ENCODE measurements at regions not wholly inside any gene's neighbourhood (a gene's known extent, or its start where the extent isn't known, plus 50 kb on each side); places are given as distances from the start of the nearest gene placed in this dataset.

- H2AFZ ChIP-seq (ENCODE audit: low read length) = no peak overlapping the region
- no peaks in the 10 kb centered on the region for H4K20me1 ChIP-seq (ENCODE audit: control insufficient read depth, extremely low read depth, insufficient read depth, low read length)
- no peak overlapping the region for H3K4me3 ChIP-seq (replicated peaks in 1 of 4; ENCODE audit: control extremely low read depth in 1 of 4, insufficient read depth in 1 of 4, low read depth in 3 of 4, low read length in 4 of 4)
- DNase-seq (ENCODE audit: low read depth in 2 of 2) = no peak
- no peaks in the 10 kb centered on the region for H3K27me3 ChIP-seq (ENCODE audit: control insufficient read depth, insufficient read depth, low read length)
- H3K4me2 ChIP-seq (ENCODE audit: extremely low read depth, insufficient read depth, low read length) = no peak overlapping the region
- no peaks in the 10 kb centered on the region for H3K4me1 ChIP-seq (ENCODE audit: control insufficient read depth, extremely low read depth, insufficient read depth, low read length)
- no peaks in the 10 kb centered on the region for H3K9me3 ChIP-seq (ENCODE audit: control insufficient read depth, insufficient read depth, low read depth, low read length)
- H3K79me2 ChIP-seq (ENCODE audit: control insufficient read depth, insufficient read depth, low read length) = no peaks in the 10 kb centered on the region
- H3K9ac ChIP-seq (ENCODE audit: insufficient read depth, low read length) = no peak overlapping the region
- TF ChIP-seq CTCF (conservative IDR thresholded peaks at IDR 0.05 in 1 of 2, IDR thresholded peaks at IDR 0.05 in 1 of 2; ENCODE audit: low read depth in 1 of 2, low read length in 2 of 2) (no peak), EZH2 (IDR thresholded peaks at IDR 0.05; ENCODE audit: low read length, missing control alignments) (no peak)
- no peak overlapping the region for H3K27ac ChIP-seq (ENCODE audit: insufficient read depth, low read length)
- no peaks in the 10 kb centered on the region for H3K36me3 ChIP-seq (ENCODE audit: control insufficient read depth, insufficient read depth, low read length)
Observed at GRCh38 chr4:45385306-45385705, 659.0 kb upstream of the GNPDA2 start.

GRCh38 chr4:45370408-45370807, 644.1 kb upstream of the GNPDA2 start:
- H3K9me3 ChIP-seq (ENCODE audit: control insufficient read depth, insufficient read depth, low read depth, low read length) = no peaks in the 10 kb centered on the region
- no peaks in the 10 kb centered on the region for H4K20me1 ChIP-seq (ENCODE audit: control insufficient read depth, extremely low read depth, insufficient read depth, low read length)
- H3K4me3 ChIP-seq (replicated peaks in 1 of 4; ENCODE audit: control extremely low read depth in 1 of 4, insufficient read depth in 1 of 4, low read depth in 3 of 4, low read length in 4 of 4) = no peak overlapping the region
- H3K79me2 ChIP-seq (ENCODE audit: control insufficient read depth, insufficient read depth, low read length) = no peaks in the 10 kb centered on the region
- no peak overlapping the region for H3K4me2 ChIP-seq (ENCODE audit: extremely low read depth, insufficient read depth, low read length)
- no peak overlapping the region for H3K9ac ChIP-seq (ENCODE audit: insufficient read depth, low read length)
- no peak overlapping the region for H2AFZ ChIP-seq (ENCODE audit: low read length)
- no peaks in the 10 kb centered on the region for H3K36me3 ChIP-seq (ENCODE audit: control insufficient read depth, insufficient read depth, low read length)
- DNase-seq (ENCODE audit: low read depth in 2 of 2) = no peak
- H3K27me3 ChIP-seq (ENCODE audit: control insufficient read depth, insufficient read depth, low read length) = no peaks in the 10 kb centered on the region
- TF ChIP-seq CTCF (conservative IDR thresholded peaks at IDR 0.05 in 1 of 2, IDR thresholded peaks at IDR 0.05 in 1 of 2; ENCODE audit: low read depth in 1 of 2, low read length in 2 of 2) = no peak
- TF ChIP-seq EZH2 (IDR thresholded peaks at IDR 0.05; ENCODE audit: low read length, missing control alignments) = no peak
- no peaks in the 10 kb centered on the region for H3K4me1 ChIP-seq (ENCODE audit: control insufficient read depth, extremely low read depth, insufficient read depth, low read length)
- H3K27ac ChIP-seq (ENCODE audit: insufficient read depth, low read length) = no peak overlapping the region

GRCh38 chr4:45368832-45369231, 642.5 kb upstream of the GNPDA2 start:
- no peak for DNase-seq (ENCODE audit: low read depth in 2 of 2)
- Histone ChIP-seq H3K4me3 (replicated peaks in 1 of 4; ENCODE audit: control extremely low read depth in 1 of 4, insufficient read depth in 1 of 4, low read depth in 3 of 4, low read length in 4 of 4) (no peak overlapping the region), H3K27ac (ENCODE audit: insufficient read depth, low read length) (no peak overlapping the region), H3K79me2 (ENCODE audit: control insufficient read depth, insufficient read depth, low read length) (no peaks in the 10 kb centered on the region), H3K4me2 (ENCODE audit: extremely low read depth, insufficient read depth, low read length) (no peak overlapping the region), H3K4me1 (ENCODE audit: control insufficient read depth, extremely low read depth, insufficient read depth, low read length) (no peaks in the 10 kb centered on the region), H3K9ac (ENCODE audit: insufficient read depth, low read length) (no peak overlapping the region), H3K9me3 (ENCODE audit: control insufficient read depth, insufficient read depth, low read depth, low read length) (no peaks in the 10 kb centered on the region), H3K27me3 (ENCODE audit: control insufficient read depth, insufficient read depth, low read length) (no peaks in the 10 kb centered on the region), H2AFZ (ENCODE audit: low read length) (no peak overlapping the region), H4K20me1 (ENCODE audit: control insufficient read depth, extremely low read depth, insufficient read depth, low read length) (no peaks in the 10 kb centered on the region), H3K36me3 (ENCODE audit: control insufficient read depth, insufficient read depth, low read length) (no peaks in the 10 kb centered on the region)
- TF ChIP-seq EZH2 (IDR thresholded peaks at IDR 0.05; ENCODE audit: low read length, missing control alignments) (no peak), CTCF (conservative IDR thresholded peaks at IDR 0.05 in 1 of 2, IDR thresholded peaks at IDR 0.05 in 1 of 2; ENCODE audit: low read depth in 1 of 2, low read length in 2 of 2) (no peak)

Data from fibroblast of lung (primary cell).